ENCODE measurements at regions not wholly inside any gene's neighbourhood (a gene's known extent, or its start where the extent isn't known, plus 50 kb on each side); places are given as distances from the start of the nearest gene placed in this dataset.
A peak's percentile ranks its signal among the peaks of the same experiment; 100 is the strongest.

DNA sequence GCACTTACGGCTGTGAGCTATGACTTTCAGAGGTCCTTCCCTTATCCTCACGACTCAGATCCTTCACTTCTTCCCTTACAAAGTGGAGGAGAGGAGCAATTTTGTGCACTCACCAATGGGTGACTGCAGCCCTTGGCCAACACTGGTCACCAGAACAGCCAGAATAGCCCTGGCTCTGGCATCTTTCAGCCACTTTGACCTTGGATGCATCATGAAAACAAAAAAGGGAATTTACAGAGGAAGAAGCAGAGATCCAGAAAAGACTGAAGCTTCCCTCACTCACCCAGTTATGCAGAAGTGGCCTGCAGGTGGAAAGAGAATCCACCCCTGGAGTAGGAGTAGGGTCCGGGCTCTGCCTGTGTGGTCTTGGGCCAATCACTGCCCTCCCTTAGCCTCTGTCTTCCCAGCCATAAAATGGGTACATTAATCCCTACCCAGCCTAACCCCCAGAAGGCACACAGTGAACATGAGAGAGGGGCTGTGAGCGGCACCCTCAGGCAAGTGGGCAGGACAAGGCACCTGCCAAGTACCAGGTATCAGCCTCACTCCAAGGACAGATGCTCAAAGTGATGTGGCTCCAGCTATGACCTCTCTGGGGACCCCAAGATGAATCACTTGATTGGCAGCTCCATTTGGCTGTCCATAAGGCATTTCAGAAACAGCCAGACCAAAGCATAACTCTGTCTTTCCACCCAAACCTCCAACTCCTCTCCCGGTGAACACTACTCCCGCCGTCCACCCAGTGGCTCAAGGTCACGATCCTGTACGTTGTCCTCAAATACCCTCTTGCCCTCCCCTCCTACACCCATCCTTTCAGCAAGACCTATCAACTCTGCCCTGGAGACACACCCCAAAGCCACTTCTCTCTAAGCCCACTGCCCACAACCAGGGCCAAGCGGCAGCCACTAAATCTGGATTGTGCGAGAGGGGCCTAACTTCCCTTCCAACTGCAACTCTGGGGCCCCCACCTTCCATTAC, 129.8 kb upstream of the ZMIZ1 start:
- H3K27ac Mint-ChIP-seq = no peak overlapping the region
- ChIA-PET POLR2A (no interaction called here), CTCF (no interaction called here)
- no peaks in the 10 kb centered on the region for H3K9me3 Mint-ChIP-seq (ENCODE audit: low read depth)
- H3K4me1 Mint-ChIP-seq = peaks cover 4% of the 10 kb centered on the region
- H3K27me3 Mint-ChIP-seq = no peaks in the 10 kb centered on the region
- no peak overlapping the region for H3K4me3 Mint-ChIP-seq
- DNase-seq = no peak
- H3K36me3 Mint-ChIP-seq (ENCODE audit: low read depth) = no peaks in the 10 kb centered on the region
- intact Hi-C loops (cut with DNase I, micrococcal nuclease) = no loop called here
- ATAC-seq = no peak

DNA sequence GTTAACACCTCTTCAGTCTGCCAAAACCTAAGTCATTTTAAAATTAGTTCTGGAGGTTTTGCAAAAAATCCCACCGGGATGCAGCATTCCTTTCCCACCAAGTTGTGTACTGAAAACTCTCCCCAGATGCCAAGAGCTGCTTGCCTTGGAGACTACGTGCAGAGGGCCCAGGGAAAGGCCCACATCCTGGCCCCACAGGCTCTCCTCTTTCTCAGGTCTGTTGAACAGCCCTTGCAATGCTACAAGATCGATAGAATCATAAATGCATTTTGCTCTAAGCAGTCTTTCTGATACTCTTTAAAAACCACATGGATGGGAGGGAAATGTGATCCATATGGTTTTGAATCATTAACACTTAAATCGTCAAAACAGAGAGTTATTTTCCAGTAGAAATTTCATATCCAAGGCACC, 126.7 kb upstream of the ZMIZ1 start:
- ATAC-seq (no peak), DNase-seq (no peak)
- peaks cover 20% of the 10 kb centered on the region for H3K4me1 Mint-ChIP-seq
- intact Hi-C loops (cut with DNase I, micrococcal nuclease) = no loop called here
- H3K27ac Mint-ChIP-seq = no peak overlapping the region
- H3K9me3 Mint-ChIP-seq (ENCODE audit: low read depth) = no peaks in the 10 kb centered on the region
- ChIA-PET CTCF (interaction anchor here (0.5 kb wide), 1 partner anchor 1779 kb away, joined by 3 read pairs; no protein-coding TSS in a partner anchor), POLR2A (no interaction called here)
- H3K4me3 Mint-ChIP-seq = no peak overlapping the region
- H3K36me3 Mint-ChIP-seq (ENCODE audit: low read depth) = no peaks in the 10 kb centered on the region
- H3K27me3 Mint-ChIP-seq = no peaks in the 10 kb centered on the region

DNA sequence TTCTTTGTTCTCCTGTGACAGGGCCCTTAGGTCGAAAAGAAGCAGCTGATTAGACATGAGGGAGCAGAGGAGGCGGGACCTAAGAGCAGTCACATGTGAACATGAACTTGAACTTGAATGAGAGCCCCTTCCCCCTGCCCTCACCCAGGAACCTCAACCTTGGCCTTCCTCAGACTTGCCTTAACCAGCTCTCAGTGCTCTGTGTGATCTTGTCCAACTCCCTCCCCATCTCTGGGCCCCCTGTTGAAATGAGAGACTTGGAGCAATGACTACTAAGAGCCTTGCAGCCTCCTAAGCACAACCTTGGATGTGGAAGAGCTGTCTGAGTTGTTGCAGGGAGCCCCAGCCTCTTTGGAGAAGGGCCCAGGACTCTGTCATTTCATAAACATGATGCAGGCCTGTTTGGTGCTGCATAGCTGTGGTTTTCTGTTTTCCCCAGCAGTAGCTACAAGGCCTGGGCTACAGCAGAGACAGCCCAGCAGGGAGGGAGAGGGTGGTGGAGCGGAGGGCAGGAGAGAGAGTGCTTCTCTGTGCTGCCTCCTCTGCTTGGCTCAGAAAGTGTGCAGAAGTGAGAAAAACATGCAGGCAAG, 123.9 kb upstream of the ZMIZ1 start:
- intact Hi-C loops (cut with DNase I, micrococcal nuclease) = no loop called here
- H3K27me3 Mint-ChIP-seq = no peaks in the 10 kb centered on the region
- no peak overlapping the region for H3K4me3 Mint-ChIP-seq
- ChIA-PET POLR2A (no interaction called here), CTCF (interaction anchor here (1.0 to 1.2 kb wide), 4 partner anchors 10 to 120 kb away, joined by 3 read pairs; no protein-coding TSS in a partner anchor)
- H3K36me3 Mint-ChIP-seq (ENCODE audit: low read depth) = no peaks in the 10 kb centered on the region
- ATAC-seq (no peak), DNase-seq (no peak)
- H3K4me1 Mint-ChIP-seq = peaks cover 18% of the 10 kb centered on the region
- H3K27ac Mint-ChIP-seq = no peak overlapping the region
- H3K9me3 Mint-ChIP-seq (ENCODE audit: low read depth) = no peaks in the 10 kb centered on the region

DNA sequence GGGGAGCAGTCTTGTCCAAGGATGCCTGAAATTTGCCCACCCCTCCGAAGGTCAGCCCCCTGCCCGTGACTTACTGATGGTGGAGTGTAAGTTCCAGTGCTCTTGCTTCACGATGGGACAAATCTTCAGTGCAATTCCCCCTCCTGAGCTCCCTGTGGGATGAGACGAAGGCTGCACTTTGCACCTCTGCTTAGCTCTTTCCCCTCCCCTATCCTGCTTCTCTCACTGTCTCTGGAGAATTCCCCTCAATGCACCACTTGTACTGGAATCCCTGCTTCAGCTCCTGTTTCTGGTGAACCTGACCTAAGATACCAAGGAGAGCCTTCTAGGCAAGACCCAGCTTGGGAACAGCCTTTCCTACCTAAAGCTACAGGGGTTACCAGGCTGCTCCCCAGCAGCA, 122.9 kb upstream of the ZMIZ1 start:
- ATAC-seq = no peak
- Mint-ChIP-seq H3K27ac (no peak overlapping the region), H3K4me3 (no peak overlapping the region), H3K4me1 (peaks cover 18% of the 10 kb centered on the region), H3K9me3 (ENCODE audit: low read depth) (no peaks in the 10 kb centered on the region), H3K36me3 (ENCODE audit: low read depth) (no peaks in the 10 kb centered on the region), H3K27me3 (no peaks in the 10 kb centered on the region)
- no peak for DNase-seq
- ChIA-PET POLR2A (no interaction called here), CTCF (interaction anchor here (1.0 to 1.2 kb wide), 2 partner anchors 9 to 25 kb away, joined by 3 read pairs; no protein-coding TSS in a partner anchor)
- intact Hi-C loops (cut with DNase I, micrococcal nuclease) = no loop called here

DNA sequence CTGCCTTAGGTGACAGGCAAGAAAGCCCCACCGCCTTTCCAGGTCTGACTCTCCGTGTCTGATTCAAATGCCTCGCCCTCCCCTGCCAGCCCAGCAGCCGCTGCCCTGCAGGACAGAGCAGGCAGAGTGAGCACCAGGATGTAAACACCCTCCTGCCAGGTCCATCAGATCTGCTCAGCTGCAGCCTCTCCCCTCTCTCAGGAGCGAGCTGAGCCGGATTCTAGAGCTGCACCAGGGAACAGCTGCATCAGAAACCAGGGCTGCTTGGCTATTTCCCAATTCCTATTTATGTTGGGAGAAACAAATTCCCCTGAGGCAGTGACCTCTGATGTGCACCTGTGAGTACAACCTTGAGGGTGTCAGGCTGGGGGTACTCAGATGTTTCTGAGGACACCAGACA, 121.5 kb upstream of the ZMIZ1 start:
- DNase-seq (no peak), ATAC-seq (no peak)
- H3K4me1 Mint-ChIP-seq = peaks cover 18% of the 10 kb centered on the region
- H3K36me3 Mint-ChIP-seq (ENCODE audit: low read depth) = no peaks in the 10 kb centered on the region
- no peak overlapping the region for H3K27ac Mint-ChIP-seq
- ChIA-PET CTCF (interaction anchor here (0.8 kb wide), 1 partner anchor 27 kb away, joined by 3 read pairs; no protein-coding TSS in a partner anchor), POLR2A (no interaction called here)
- no peaks in the 10 kb centered on the region for H3K27me3 Mint-ChIP-seq
- no peak overlapping the region for H3K4me3 Mint-ChIP-seq
- H3K9me3 Mint-ChIP-seq (ENCODE audit: low read depth) = no peaks in the 10 kb centered on the region
- intact Hi-C loops (cut with DNase I, micrococcal nuclease) = no loop called here

DNA sequence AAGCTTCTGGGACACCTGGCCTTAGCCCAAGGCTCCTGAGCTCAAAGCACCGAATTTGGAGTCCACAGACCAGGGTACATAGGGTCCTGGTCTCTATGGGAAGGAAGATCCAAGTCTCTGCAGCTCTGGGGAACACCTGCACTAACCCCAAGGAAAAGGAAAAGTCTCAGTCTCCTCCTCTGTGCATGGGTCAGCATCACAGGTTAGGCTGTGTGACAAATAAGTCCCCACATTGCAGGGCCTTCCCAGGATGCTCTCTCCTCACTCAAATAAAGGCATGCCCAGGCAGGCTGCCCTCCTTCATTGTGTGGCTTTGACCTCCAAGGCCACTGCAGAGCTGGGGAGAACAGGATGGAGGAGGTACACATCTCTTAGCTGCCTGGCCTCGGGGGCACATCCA, 121.0 kb upstream of the ZMIZ1 start:
- H3K4me3 Mint-ChIP-seq = no peak overlapping the region
- no peak overlapping the region for H3K27ac Mint-ChIP-seq
- POLR2A ChIA-PET = no interaction called here
- intact Hi-C loops (cut with DNase I, micrococcal nuclease) = no loop called here
- H3K36me3 Mint-ChIP-seq (ENCODE audit: low read depth) = no peaks in the 10 kb centered on the region
- no peaks in the 10 kb centered on the region for H3K9me3 Mint-ChIP-seq (ENCODE audit: low read depth)
- no peaks in the 10 kb centered on the region for H3K27me3 Mint-ChIP-seq
- ATAC-seq (no peak), DNase-seq (no peak)
- CTCF ChIA-PET = interaction anchor here (0.6 kb wide), 2 partner anchors 146 to 1832 kb away, joined by 3 read pairs; no protein-coding TSS in a partner anchor
- H3K4me1 Mint-ChIP-seq = peaks cover 18% of the 10 kb centered on the region

DNA sequence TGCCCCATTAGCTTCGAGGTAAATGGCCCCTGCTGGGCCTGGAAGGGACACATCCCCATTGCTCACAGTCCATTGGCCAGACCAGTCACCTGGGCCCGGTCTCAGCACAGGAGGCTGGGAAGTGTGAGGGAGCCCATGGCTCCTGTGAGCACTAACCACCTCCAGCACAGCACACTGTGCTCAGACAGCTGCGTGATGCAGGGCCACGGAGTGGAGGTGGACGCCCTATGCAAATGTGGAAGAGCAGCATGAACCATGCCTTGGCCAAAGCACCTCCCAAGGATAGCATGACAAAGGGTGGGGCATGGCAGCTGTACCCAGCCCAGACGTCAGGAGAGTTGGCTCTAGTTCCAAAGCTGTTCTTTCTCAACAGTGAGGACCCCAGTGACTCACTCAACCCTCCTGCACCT, 120.1 kb upstream of the ZMIZ1 start:
- no peak for ATAC-seq
- H3K4me1 Mint-ChIP-seq = peaks cover 18% of the 10 kb centered on the region
- CTCF ChIA-PET = no interaction called here
- no peaks in the 10 kb centered on the region for H3K27me3 Mint-ChIP-seq
- H3K27ac Mint-ChIP-seq = no peak overlapping the region
- POLR2A ChIA-PET = no interaction called here
- H3K36me3 Mint-ChIP-seq (ENCODE audit: low read depth) = no peaks in the 10 kb centered on the region
- DNase-seq = no peak
- no peaks in the 10 kb centered on the region for H3K9me3 Mint-ChIP-seq (ENCODE audit: low read depth)
- intact Hi-C loops (cut with DNase I, micrococcal nuclease) = no loop called here
- H3K4me3 Mint-ChIP-seq = no peak overlapping the region

DNA sequence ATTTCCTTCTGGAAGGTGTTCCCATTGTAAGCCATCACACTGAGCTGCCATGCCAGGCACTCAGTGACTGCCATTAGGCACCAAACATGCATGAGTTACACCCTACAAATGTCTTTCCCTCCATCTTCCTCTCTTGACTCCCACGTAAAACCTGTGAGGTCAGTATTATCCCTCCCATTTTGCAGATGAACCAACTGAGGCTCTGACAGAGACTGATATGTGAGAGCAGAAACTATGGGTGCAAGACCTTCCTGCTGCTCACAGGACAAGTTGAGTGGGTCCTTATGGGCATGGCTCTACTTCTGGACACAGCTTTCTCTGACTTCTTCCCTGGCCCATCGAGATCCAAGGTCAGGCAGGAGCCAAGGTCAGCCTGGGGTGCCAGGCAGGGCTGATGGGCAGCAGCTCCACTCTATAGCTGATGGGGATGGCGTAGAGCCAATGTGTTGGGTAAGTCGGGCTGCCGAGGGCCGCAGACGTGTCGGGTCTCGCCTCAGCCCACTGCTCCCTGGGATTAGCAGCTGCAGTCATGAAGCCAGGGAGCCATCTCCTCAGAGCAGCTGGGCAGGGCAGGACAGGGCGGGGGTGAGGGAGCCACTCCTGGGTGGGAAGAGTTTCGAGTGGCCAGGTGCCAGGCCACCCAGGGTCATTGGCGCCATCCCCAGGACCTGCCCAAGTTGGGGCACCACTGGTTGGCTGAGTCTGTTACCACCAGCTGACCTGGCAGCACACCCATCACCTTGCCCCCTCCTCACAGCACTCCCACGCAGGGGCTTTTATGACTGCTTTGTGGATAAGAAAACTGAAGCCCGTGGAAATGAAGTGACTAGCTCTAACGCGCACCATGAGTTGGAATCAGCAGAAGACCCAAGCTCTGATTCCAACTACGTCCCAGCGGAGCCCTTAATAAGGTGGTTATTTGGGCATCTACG, 117.8 kb upstream of the ZMIZ1 start:
- peaks cover 4% of the 10 kb centered on the region for H3K4me1 Mint-ChIP-seq
- H3K27ac Mint-ChIP-seq = no peak overlapping the region
- intact Hi-C loops (cut with DNase I, micrococcal nuclease) = no loop called here
- no peaks in the 10 kb centered on the region for H3K27me3 Mint-ChIP-seq
- H3K9me3 Mint-ChIP-seq (ENCODE audit: low read depth) = no peaks in the 10 kb centered on the region
- no peak for DNase-seq
- ChIA-PET CTCF (no interaction called here), POLR2A (no interaction called here)
- H3K36me3 Mint-ChIP-seq (ENCODE audit: low read depth) = no peaks in the 10 kb centered on the region
- H3K4me3 Mint-ChIP-seq = no peak overlapping the region
- ATAC-seq = no peak

DNA sequence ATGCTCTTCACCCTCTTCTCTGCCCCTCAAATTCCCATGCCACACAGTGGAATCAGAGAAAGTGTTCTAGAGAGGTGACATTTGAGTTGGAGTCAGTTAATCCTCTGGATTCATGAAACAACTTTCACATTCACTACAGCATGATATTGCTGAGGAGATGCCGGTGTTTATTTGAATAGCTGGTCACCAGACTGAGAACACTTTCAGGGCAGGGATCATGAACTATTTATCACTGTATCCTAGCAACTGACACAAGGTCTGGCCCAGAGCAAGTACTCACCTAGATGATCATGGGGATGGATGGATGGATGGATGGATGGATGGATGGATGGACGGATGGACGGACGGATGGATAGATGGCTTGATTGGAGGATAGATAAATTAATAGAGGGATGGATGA, 116.7 kb upstream of the ZMIZ1 start:
- Mint-ChIP-seq H3K4me3 (no peak overlapping the region), H3K4me1 (no peaks in the 10 kb centered on the region), H3K36me3 (ENCODE audit: low read depth) (no peaks in the 10 kb centered on the region), H3K27me3 (no peaks in the 10 kb centered on the region), H3K9me3 (ENCODE audit: low read depth) (no peaks in the 10 kb centered on the region), H3K27ac (no peak overlapping the region)
- DNase-seq (no peak), ATAC-seq (no peak)
- ChIA-PET CTCF (interaction anchor here (0.5 to 0.8 kb wide), 2 partner anchors 63 to 242 kb away, joined by 3 read pairs; no protein-coding TSS in a partner anchor), POLR2A (no interaction called here)
- intact Hi-C loops (cut with DNase I, micrococcal nuclease) = no loop called here

DNA sequence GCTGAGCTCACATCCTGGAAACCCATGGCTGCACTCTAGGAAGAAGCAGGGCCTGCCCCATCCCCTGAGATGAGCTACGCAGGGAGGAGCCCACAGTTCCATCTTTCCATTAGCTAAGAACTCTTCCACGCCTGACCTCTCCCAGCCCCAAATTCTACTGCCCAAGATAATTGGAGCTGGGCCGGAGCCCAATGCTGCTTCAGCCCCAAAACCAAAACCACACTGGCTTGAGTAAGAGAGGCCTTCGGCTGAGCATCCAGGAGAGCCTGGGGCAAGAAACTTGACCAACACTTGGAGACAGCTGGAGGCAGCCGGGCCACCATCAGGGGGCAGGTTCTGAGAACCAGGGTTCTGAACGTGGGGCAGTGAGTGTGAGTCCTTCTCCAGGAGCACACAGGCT, 116.1 kb upstream of the ZMIZ1 start:
- CTCF ChIA-PET = interaction anchor here (0.5 to 1.1 kb wide), 4 partner anchors 62 to 906 kb away, joined by 3 read pairs; no protein-coding TSS in a partner anchor

DNA sequence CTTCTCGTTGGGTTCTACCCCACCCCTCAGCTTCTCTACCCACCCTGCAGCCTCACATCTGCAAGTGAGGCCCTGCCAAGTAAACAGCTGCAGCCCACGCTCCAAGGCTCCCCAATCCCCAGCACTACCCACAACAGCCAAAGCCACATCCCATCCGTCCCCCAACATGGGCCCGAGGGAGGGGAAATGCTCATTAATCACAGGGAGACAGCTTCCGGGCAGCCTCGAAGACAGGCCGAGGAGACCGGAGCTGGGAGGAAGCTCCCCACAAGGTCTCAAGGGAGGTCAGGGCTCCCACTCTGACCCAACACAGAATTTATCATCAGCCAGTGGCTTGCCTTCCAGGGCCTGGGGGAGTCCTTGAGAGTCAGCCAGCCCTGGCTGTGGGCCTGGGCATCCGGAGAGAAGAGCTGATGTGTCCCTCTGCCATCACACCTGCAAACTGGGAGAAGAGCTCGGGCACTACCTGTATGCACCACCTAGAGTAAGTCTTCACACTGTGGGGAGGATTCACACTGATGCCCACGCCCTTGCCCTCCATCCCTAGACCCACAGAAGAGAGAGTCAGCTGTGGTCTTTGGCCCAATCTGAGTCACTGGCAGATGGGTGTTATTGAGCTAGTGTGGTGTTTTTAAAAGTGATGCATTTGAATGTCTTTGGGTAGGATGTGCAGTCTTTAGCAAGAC, 115.5 kb upstream of the ZMIZ1 start:
- ChIA-PET POLR2A (no interaction called here), CTCF (interaction anchor here (0.6 to 1.1 kb wide), 3 partner anchors 431 to 907 kb away, joined by 3 to 6 read pairs (median 3); no protein-coding TSS in a partner anchor)
- peak; percentile 42 for ATAC-seq
- H3K27ac Mint-ChIP-seq = no peak overlapping the region
- DNase-seq = no peak
- H3K27me3 Mint-ChIP-seq = no peaks in the 10 kb centered on the region
- intact Hi-C loops (cut with DNase I, micrococcal nuclease) = no loop called here
- no peaks in the 10 kb centered on the region for H3K36me3 Mint-ChIP-seq (ENCODE audit: low read depth)
- no peaks in the 10 kb centered on the region for H3K4me1 Mint-ChIP-seq
- H3K9me3 Mint-ChIP-seq (ENCODE audit: low read depth) = no peaks in the 10 kb centered on the region
- no peak overlapping the region for H3K4me3 Mint-ChIP-seq

More for the DNA sequence above, 116.1 kb upstream of the ZMIZ1 start:
- Mint-ChIP-seq H3K27me3 (no peaks in the 10 kb centered on the region), H3K27ac (no peak overlapping the region), H3K9me3 (ENCODE audit: low read depth) (no peaks in the 10 kb centered on the region), H3K4me1 (no peaks in the 10 kb centered on the region), H3K36me3 (ENCODE audit: low read depth) (no peaks in the 10 kb centered on the region), H3K4me3 (no peak overlapping the region)
- DNase-seq (no peak), ATAC-seq (no peak)
- intact Hi-C loops (cut with DNase I, micrococcal nuclease) = no loop called here
- POLR2A ChIA-PET = no interaction called here

All from activated CD4-positive, alpha-beta T cell treated with anti-CD3 and anti-CD28 coated beads for 36 hours (primary cell).